Muscle of back (tissue), 3 donors: ENCODE measurements at regions not wholly inside any gene's neighbourhood (a gene's known extent, or its start where the extent isn't known, plus 50 kb on each side); places are given as distances from the start of the nearest gene placed in this dataset.
A peak's percentile ranks its signal among the peaks of the same experiment; 100 is the strongest.
"Not testable (repeated sequence)": the region's sequence is repeated elsewhere in the genome, so short reads cannot be mapped to it uniquely, and the experiment has no call there.

Source experiments
- DNase-seq, 3 donors: peaks; one replicate each; pipeline versions ENCODE4 v3.0.0 to v3.0.0-alpha.2; 2013

GRCh38 chrX:28189011-28189410 is 207.8 kb upstream of the DCAF8L1 start:
- DNase-seq, result peak in 1 of 3 donors; percentile 28

GRCh38 chrX:28188526-28188925 is 207.3 kb upstream of the DCAF8L1 start:
- no peak for DNase-seq

GRCh38 chrX:28180096-28180495 is 198.8 kb upstream of the DCAF8L1 start:
- peak in 2 of 3 donors; percentile 10 to 22 for DNase-seq

- no peak for DNase-seq
Measured at GRCh38 chrX:28178206-28178605, 197.0 kb upstream of the DCAF8L1 start.

- DNase-seq, result no peak
Measured at GRCh38 chrX:28177202-28177601, 196.0 kb upstream of the DCAF8L1 start.

- DNase-seq, result no peak
Measured at GRCh38 chrX:28170713-28171112, 189.5 kb upstream of the DCAF8L1 start.

- DNase-seq, result no peak
Measured at GRCh38 chrX:28158019-28158777, 176.9 kb upstream of the DCAF8L1 start.

GRCh38 chrX:28152263-28152662 is 171.0 kb upstream of the DCAF8L1 start:
- DNase-seq, result not testable (repeated sequence)

- DNase-seq, result no peak
Measured at GRCh38 chrX:28135378-28136047, 154.3 kb upstream of the DCAF8L1 start.

- DNase-seq, result no peak
Measured at GRCh38 chrX:28133763-28134162, 152.5 kb upstream of the DCAF8L1 start.

- no peak for DNase-seq
Measured at GRCh38 chrX:28127662-28128061, 146.4 kb upstream of the DCAF8L1 start.

- no peak for DNase-seq
Measured at GRCh38 chrX:28126886-28127285, 145.6 kb upstream of the DCAF8L1 start.

- DNase-seq, result no peak
Measured at GRCh38 chrX:28124416-28124815, 143.2 kb upstream of the DCAF8L1 start.

- DNase-seq, result not testable (repeated sequence)
Measured at GRCh38 chrX:28120580-28121245, 139.5 kb upstream of the DCAF8L1 start.

GRCh38 chrX:28120072-28120471 is 138.8 kb upstream of the DCAF8L1 start:
- DNase-seq, result no peak

GRCh38 chrX:28108186-28108945 is 127.1 kb upstream of the DCAF8L1 start:
- DNase-seq, result no peak

- DNase-seq, result no peak
Measured at GRCh38 chrX:28099166-28099565, 117.9 kb upstream of the DCAF8L1 start.

- no peak for DNase-seq
Measured at GRCh38 chrX:28085653-28086052, 104.4 kb upstream of the DCAF8L1 start.

- peak; percentile 23 to 36 (median 34) for DNase-seq
Measured at GRCh38 chrX:28058901-28059300, 77.7 kb upstream of the DCAF8L1 start.

- no peak for DNase-seq
Measured at GRCh38 chrX:28042826-28043564, 61.7 kb upstream of the DCAF8L1 start.

GRCh38 chrX:28042260-28042659 is 61.0 kb upstream of the DCAF8L1 start:
- no peak for DNase-seq
